H1 (cell line): ENCODE measurements at regions not wholly inside any gene's neighbourhood (a gene's known extent, or its start where the extent isn't known, plus 50 kb on each side); places are given as distances from the start of the nearest gene placed in this dataset.

Experiments
- CTCF ChIA-PET: fragments of 300-600 bp; sonication (Branson Sonifier 250); formaldehyde crosslinking; loops from one replicate; lab custom pipeline; 2021; ENCODE audit not compliant: partially characterized antibody; lab: Charles Lee
- POLR2A ChIA-PET: fragments of 300-600 bp; sonication (Branson Sonifier 250); formaldehyde crosslinking; loops from one replicate; lab custom pipeline; 2021; ENCODE audit warnings: inconsistent platforms; ENCODE audit not compliant: partially characterized antibody; lab: Charles Lee
- DNase-seq, 2 experiments: peaks; one replicate each; pipeline versions ENCODE4 v3.0.0 to v3.0.0-alpha.2; 2010 to 2022; ENCODE audit warnings: low spot score in 2 of 2, low read depth in 1 of 2, mixed read lengths in 1 of 2
- FAIRE-seq: peaks from 2 replicates; lab custom pipeline; 2011; peaks lifted over from hg19 to GRCh38; lab: Jason Lieb, UNC
- H2AFZ ChIP-seq: 2 replicates; pipeline ENCODE4 v1.8.1; 2012; ENCODE audit warnings: low read length, inconsistent platforms
- H2AK5ac ChIP-seq: 2 replicates; pipeline ENCODE4 v1.6.1; 2013; ENCODE audit warnings: low read depth, low read length
- H2BK120ac ChIP-seq: replicated peaks from 2 replicates; pipeline ENCODE3; 2013; ENCODE audit warnings: low read depth, low read length, inconsistent platforms
- H2BK12ac ChIP-seq: 2 replicates; pipeline ENCODE4 v1.6.1; 2013; ENCODE audit warnings: low read depth, low read length
- H2BK15ac ChIP-seq: 2 replicates; pipeline ENCODE4 v1.6.1; 2013; ENCODE audit warnings: low read length
- H2BK20ac ChIP-seq: 2 replicates; pipeline ENCODE4 v1.6.1; 2013; ENCODE audit warnings: low read length
- H2BK5ac ChIP-seq: 2 replicates; pipeline ENCODE4 v1.6.1; 2013; ENCODE audit warnings: low read depth, low read length
- H3K14ac ChIP-seq: 2 replicates; pipeline ENCODE4 v1.6.1; 2013; ENCODE audit warnings: inconsistent platforms; ENCODE audit not compliant: insufficient read length
- H3K18ac ChIP-seq: 2 replicates; pipeline ENCODE4 v1.6.1; 2013; ENCODE audit warnings: low read length; ENCODE audit errors: extremely low read depth
- H3K23ac ChIP-seq: 2 replicates; pipeline ENCODE4 v1.6.1; 2013; ENCODE audit warnings: inconsistent platforms; ENCODE audit not compliant: insufficient read length
- H3K23me2 ChIP-seq: 2 replicates; pipeline ENCODE4 v1.6.1; 2013; ENCODE audit warnings: low read depth, low read length
- H3K27ac ChIP-seq: 2 replicates; pipeline ENCODE4 v1.6.1; 2011; ENCODE audit warnings: low read depth, low read length, inconsistent platforms
- H3K27me3 ChIP-seq, 4 experiments: replicated peaks in 1 of 4; 1 replicate in 1 of 4; 2 replicates in 3 of 4; pipeline versions ENCODE4 v1.6.1 to v1.8.1; 2011 to 2013; ENCODE audit warnings: low read length in 3 of 4, mild to moderate bottlenecking in 3 of 4, inconsistent platforms in 2 of 4, mixed read lengths in 2 of 4, moderate library complexity in 1 of 4; ENCODE audit not compliant: control insufficient read depth in 3 of 4, insufficient read depth in 3 of 4; ENCODE audit errors: extremely low read depth in 1 of 4
- H3K36me3 ChIP-seq, 4 experiments: 2 replicates each; pipeline versions ENCODE4 v1.6.1 to v1.8.1; 2011 to 2013; ENCODE audit warnings: mild to moderate bottlenecking in 4 of 4, low read length in 3 of 4, moderate library complexity in 2 of 4, control low read depth in 1 of 4, inconsistent platforms in 1 of 4; ENCODE audit not compliant: insufficient read depth in 4 of 4, control insufficient read depth in 2 of 4
- H3K4ac ChIP-seq: replicated peaks from 2 replicates; pipeline ENCODE3; 2013; ENCODE audit warnings: low read length, low read depth, mixed read lengths, inconsistent platforms; ENCODE audit not compliant: insufficient read length
- H3K4me1 ChIP-seq, 4 experiments: replicated peaks in 1 of 4; 1 replicate in 1 of 4; 2 replicates in 3 of 4; pipeline versions ENCODE4 v1.6.1 to v1.8.1; 2011 to 2013; ENCODE audit warnings: low read length in 3 of 4, inconsistent platforms in 2 of 4, mixed read lengths in 1 of 4; ENCODE audit not compliant: insufficient read depth in 4 of 4, control insufficient read depth in 3 of 4
- H3K4me2 ChIP-seq, 2 experiments: 2 replicates each; pipeline versions ENCODE4 v1.6.1 to v1.8.1; 2011 to 2013; ENCODE audit warnings: low read depth in 2 of 2, low read length in 2 of 2, control low read depth in 1 of 2, inconsistent platforms in 1 of 2, mild to moderate bottlenecking in 1 of 2; ENCODE audit not compliant: insufficient read depth in 1 of 2
- H3K4me3 ChIP-seq, 4 experiments: fragments of 200-600, 300-600 bp in 1 of 4; sonication (generic), shearing (Covaris generic), sonication (Bioruptor Twin) in 1 of 4; 2 replicates each; pipeline versions ENCODE4 v1.5.1 to v1.8.1; 2011 to 2016; ENCODE audit warnings: low read length in 4 of 4, low read depth in 3 of 4, control low read depth in 2 of 4, inconsistent platforms in 2 of 4, mild to moderate bottlenecking in 2 of 4, mixed read lengths in 1 of 4, moderate library complexity in 1 of 4; ENCODE audit not compliant: insufficient read depth in 2 of 4; ENCODE audit errors: extremely low read depth in 1 of 4
- H3K56ac ChIP-seq: replicated peaks from 2 replicates; pipeline ENCODE3; 2013; ENCODE audit warnings: low read depth, mild to moderate bottlenecking, mixed read lengths, low read length, inconsistent platforms; ENCODE audit not compliant: insufficient read length
- H3K79me1 ChIP-seq: 2 replicates; pipeline ENCODE4 v1.6.1; 2013; ENCODE audit warnings: low read depth, low read length, control low read depth
- H3K79me2 ChIP-seq, 2 experiments: 2 replicates each; pipeline versions ENCODE4 v1.6.1 to v1.8.1; 2012 to 2013; ENCODE audit warnings: low read length in 2 of 2, mild to moderate bottlenecking in 2 of 2, inconsistent platforms in 1 of 2; ENCODE audit not compliant: insufficient read depth in 2 of 2, control insufficient read depth in 1 of 2
- H3K9ac ChIP-seq, 4 experiments: replicated peaks in 1 of 4; 1 replicate in 1 of 4; 2 replicates in 3 of 4; pipeline versions ENCODE4 v1.6.1 to v1.8.1; 2011 to 2013; ENCODE audit warnings: low read depth in 3 of 4, low read length in 3 of 4, control low read depth in 2 of 4, mild to moderate bottlenecking in 2 of 4, moderate library complexity in 2 of 4, inconsistent platforms in 1 of 4; ENCODE audit errors: extremely low read depth in 1 of 4
- H3K9me3 ChIP-seq, 2 experiments: 2 replicates each; pipeline versions ENCODE4 v1.6.1 to v1.8.1; 2012 to 2013; ENCODE audit warnings: mild to moderate bottlenecking in 2 of 2, moderate library complexity in 2 of 2, control low read depth in 1 of 2, inconsistent platforms in 1 of 2, low read depth in 1 of 2, low read length in 1 of 2, mixed read lengths in 1 of 2; ENCODE audit not compliant: insufficient read depth in 2 of 2
- H4K20me1 ChIP-seq, 2 experiments: replicated peaks in 1 of 2; 2 replicates each; pipeline versions ENCODE3 to v1.8.1; 2011 to 2013; ENCODE audit warnings: inconsistent platforms in 2 of 2, low read length in 2 of 2, mild to moderate bottlenecking in 1 of 2; ENCODE audit not compliant: insufficient read depth in 2 of 2, control insufficient read depth in 1 of 2
- H4K5ac ChIP-seq: 2 replicates; pipeline ENCODE4 v1.6.1; 2013; ENCODE audit warnings: low read length, low read depth, mixed read lengths, inconsistent platforms; ENCODE audit not compliant: insufficient read length
- H4K8ac ChIP-seq: 2 replicates; pipeline ENCODE4 v1.8.0; 2013; ENCODE audit warnings: mild to moderate bottlenecking, moderate library complexity, low read length, inconsistent platforms; ENCODE audit not compliant: insufficient read depth; ENCODE audit errors: extremely low read depth
- H4K91ac ChIP-seq: replicated peaks from 2 replicates; pipeline ENCODE3; 2013; ENCODE audit warnings: low read length, mixed read lengths, inconsistent platforms; ENCODE audit not compliant: insufficient read length
- EZH2 ChIP-seq: fragments of 200-600 bp; sonication (generic); IDR thresholded peaks from 2 replicates; pipeline ENCODE4 v1.7.1; 2012; ENCODE audit warnings: low read depth, mild to moderate bottlenecking, moderate library complexity, low read length, inconsistent platforms; ENCODE audit not compliant: severe bottlenecking
- FOSL1 ChIP-seq: IDR thresholded peaks from 2 replicates; pipeline ENCODE4 v1.6.1; 2011; ENCODE audit warnings: mild to moderate bottlenecking, low read depth, low read length, moderate library complexity; ENCODE audit not compliant: insufficient read depth
- HDAC2 ChIP-seq, 2 experiments: fragments of 300-600 bp in 1 of 2; sonication (generic) in 1 of 2; IDR thresholded peaks; 2 replicates each; pipeline ENCODE4 v1.6.1; 2011 to 2012; ENCODE audit warnings: low read depth in 2 of 2, low read length in 2 of 2, mild to moderate bottlenecking in 2 of 2, moderate library complexity in 2 of 2, borderline replicate concordance in 1 of 2, inconsistent platforms in 1 of 2
- MAFK ChIP-seq: IDR thresholded peaks from 2 replicates; pipeline ENCODE4 v1.6.1; 2012; ENCODE audit warnings: low read depth, mild to moderate bottlenecking, improper control_type of control experiment, low read length
- POLR2AphosphoS5 ChIP-seq: IDR thresholded peaks from 2 replicates; pipeline ENCODE4 v1.6.1; 2011; ENCODE audit warnings: low read depth, low read length
- RFX5 ChIP-seq: IDR thresholded peaks from 2 replicates; pipeline ENCODE4 v1.6.1; 2011; ENCODE audit warnings: low read depth, low read length, improper control_type of control experiment, borderline replicate concordance
- RNF2 ChIP-seq: fragments of 200-900, 300-1000 bp; sonication (generic); IDR thresholded peaks from 2 replicates; pipeline ENCODE4 v1.7.1; 2016; ENCODE audit warnings: borderline replicate concordance, low read depth, mild to moderate bottlenecking, antibody characterized with exemption, low read length; ENCODE audit not compliant: poor library complexity, severe bottlenecking; ENCODE audit errors: missing control alignments
- SP2 ChIP-seq: IDR thresholded peaks from 2 replicates; pipeline ENCODE4 v1.6.1; 2012; ENCODE audit warnings: mild to moderate bottlenecking, low read length, inconsistent platforms
- TAF7 ChIP-seq: optimal IDR thresholded peaks from 2 replicates; pipeline ENCODE3; 2011; ENCODE audit warnings: low read depth, mild to moderate bottlenecking, inconsistent platforms, low read length, moderate library complexity, borderline replicate concordance
- WGBS, 2 experiments: shearing (Covaris generic) in 1 of 2; methylation state at CpG; one replicate each; pipeline versions ENCODE4 v1.1.6 to v1.1.7; 2013 to 2015; ENCODE audit warnings: low lambda C conversion rate in 2 of 2, mixed read lengths in 2 of 2, inconsistent platforms in 1 of 2, low coverage in 1 of 2, missing lambda C conversion rate in 1 of 2; ENCODE audit not compliant: insufficient replicate concordance in 2 of 2, insufficient coverage in 1 of 2, insufficient read length in 1 of 2; ENCODE audit errors: extremely low coverage in 1 of 2, missing lambda C conversion rate in 1 of 2; 5-methylcytosine and 5-hydroxymethylcytosine counted together

GRCh38 chr7:25311346-25311745 lies 83.1 kb upstream of the NPVF start:
- H2BK5ac ChIP-seq: no peak overlapping the region
- H4K20me1 ChIP-seq: no peaks in the 10 kb centered on the region
- H3K27ac ChIP-seq: no peak overlapping the region
- H3K9me3 ChIP-seq: no peaks in the 10 kb centered on the region
- no peak overlapping the region for H3K4me3 ChIP-seq
- FAIRE-seq (no peak), DNase-seq (no peak)
- H2BK15ac ChIP-seq: no peak overlapping the region
- CTCF ChIA-PET: interaction anchor here (0.5 to 1.1 kb wide), 2 partner anchors 94 to 254 kb away, joined by 3 read pairs; no protein-coding TSS in a partner anchor
- POLR2A ChIA-PET: no interaction called here
- no peak overlapping the region for H3K23ac ChIP-seq
- H4K5ac ChIP-seq: no peak overlapping the region
- no peaks in the 10 kb centered on the region; the same call in 1 of the 2 replicates for H3K23me2 ChIP-seq
- no peak overlapping the region for H2AK5ac ChIP-seq
- H3K4ac ChIP-seq: no peak overlapping the region
- H3K4me2 ChIP-seq: no peak overlapping the region
- H2AFZ ChIP-seq: no peak overlapping the region
- H3K14ac ChIP-seq: no peak overlapping the region
- WGBS, 2 experiments: 88% methylated on average over 1 of the region's 1 CpG; no CpG with 5 or more reads in 1 of the 2 experiments
- no peak overlapping the region for H3K56ac ChIP-seq
- no peak overlapping the region for H4K91ac ChIP-seq
- H3K4me1 ChIP-seq: peaks cover 0 to 2% (median 0%) of the 10 kb centered on the region in 4 experiments; a peak in 1 of 7 replicates
- H2BK20ac ChIP-seq: no peak overlapping the region
- H3K79me2 ChIP-seq: no peaks in the 10 kb centered on the region
- no peaks in the 10 kb centered on the region for H3K79me1 ChIP-seq
- H3K18ac ChIP-seq: no peak overlapping the region
- no peaks in the 10 kb centered on the region for H3K36me3 ChIP-seq
- no peak overlapping the region for H2BK12ac ChIP-seq
- H3K9ac ChIP-seq: no peak overlapping the region
- no peaks in the 10 kb centered on the region for H3K27me3 ChIP-seq
- H4K8ac ChIP-seq: no peak overlapping the region
- no peak overlapping the region for H2BK120ac ChIP-seq
- no peak for TF ChIP-seq HDAC2 (IDR thresholded peaks at IDR 0.05; ENCODE audit: borderline replicate concordance in 1 of 2, low read depth in 2 of 2, low read length in 2 of 2)
- no peak for TF ChIP-seq MAFK
- no peak for TF ChIP-seq RNF2
- no peak for TF ChIP-seq SP2
- no peak for TF ChIP-seq FOSL1
- no peak for TF ChIP-seq POLR2AphosphoS5
- TF ChIP-seq EZH2: no peak
- no peak for TF ChIP-seq RFX5
- TF ChIP-seq TAF7: no peak
